Kidney (tissue), 13 donors: ENCODE measurements at regions not wholly inside any gene's neighbourhood (a gene's known extent, or its start where the extent isn't known, plus 50 kb on each side); places are given as distances from the start of the nearest gene placed in this dataset.

Source experiments
- DNase-seq, 5 donors: peaks; one replicate each; pipeline ENCODE4 v3.0.0-alpha.2; 2013 to 2020
- FAIRE-seq: peaks from 2 replicates; lab custom pipeline; 2012; peaks lifted over from hg19 to GRCh38; lab: Jason Lieb, UNC
- H3K27ac ChIP-seq, 2 donors: one replicate each; pipeline ENCODE4 v1.7.0; 2013; ENCODE audit warnings: low read depth in 2 of 2, low read length in 2 of 2, inconsistent platforms in 1 of 2
- H3K27me3 ChIP-seq: one replicate; pipeline ENCODE4 v1.7.1; 2013; ENCODE audit warnings: low read length, inconsistent platforms; ENCODE audit not compliant: control insufficient read depth, insufficient read depth
- H3K36me3 ChIP-seq, 3 donors: one replicate each; pipeline versions ENCODE4 v1.7.0 to v1.7.1; 2013; ENCODE audit warnings: low read length in 3 of 3, control low read depth in 1 of 3, inconsistent platforms in 1 of 3; ENCODE audit not compliant: insufficient read depth in 3 of 3, control insufficient read depth in 2 of 3
- H3K4me1 ChIP-seq, 3 donors: one replicate each; pipeline versions ENCODE4 v1.7.0 to v1.7.1; 2013; ENCODE audit warnings: low read length in 3 of 3, inconsistent platforms in 1 of 3, low read depth in 1 of 3; ENCODE audit not compliant: control insufficient read depth in 2 of 3, insufficient read depth in 2 of 3
- H3K4me3 ChIP-seq, 3 donors: one replicate each; pipeline versions ENCODE4 v1.7.0 to v1.8.1; 2013; ENCODE audit warnings: low read length in 3 of 3, control low read depth in 1 of 3, inconsistent platforms in 1 of 3
- H3K9ac ChIP-seq, 3 donors: one replicate each; pipeline versions ENCODE4 v1.7.0 to v1.7.1; 2013; ENCODE audit warnings: low read length in 3 of 3, control low read depth in 1 of 3, inconsistent platforms in 1 of 3
- H3K9me3 ChIP-seq, 3 donors: one replicate each; pipeline versions ENCODE4 v1.7.0 to v1.7.1; 2013; ENCODE audit warnings: low read length in 3 of 3, control low read depth in 1 of 3, inconsistent platforms in 1 of 3; ENCODE audit not compliant: control insufficient read depth in 2 of 3, insufficient read depth in 1 of 3
- CTCF ChIP-seq: IDR thresholded peaks from 3 replicates; pipeline ENCODE4 v1.5.1; 2012; ENCODE audit warnings: mild to moderate bottlenecking, moderate library complexity, borderline replicate concordance; ENCODE audit not compliant: insufficient read depth; ENCODE audit errors: extremely low read depth
- intact Hi-C: fragments of 100-400 bp; cut with DNase I; formaldehyde crosslinking; loops from one replicate; pipeline ENCODE4 v1.11.1; 2022
- donor health status: control.
- donor health status: control.
- donor health status: control.
- donor health status: control.
- donor health status: control.
- donor health status: DM: yes; HTN: yes; CAD: no.
- donor health status: Normal renal cell carcinoma (clear cell type).

- Histone ChIP-seq H3K9ac (no peak overlapping the region), H3K36me3 (no peaks in the 10 kb centered on the region), H3K9me3 (peaks cover 0 to 4% (median 2%) of the 10 kb centered on the region in 3 donors), H3K27me3 (no peaks in the 10 kb centered on the region), H3K4me1 (no peaks in the 10 kb centered on the region), H3K4me3 (no peak overlapping the region), H3K27ac (no peak overlapping the region)
- DNase-seq, result no peak
- intact Hi-C loops, result no loop called here
- no peak for FAIRE-seq
- no peak for TF ChIP-seq CTCF
Observed at GRCh38 chr7:98565103-98565502, 52.0 kb upstream of the NPTX2 start.

GRCh38 chr7:98562871-98563495 lies 54.1 kb upstream of the NPTX2 start:
- intact Hi-C loops, result no loop called here

GRCh38 chr7:98562381-98562823 lies 54.7 kb upstream of the NPTX2 start:
- Histone ChIP-seq H3K9ac (no peak overlapping the region), H3K27ac (no peak overlapping the region), H3K27me3 (no peaks in the 10 kb centered on the region), H3K4me1 (no peaks in the 10 kb centered on the region), H3K4me3 (no peak overlapping the region), H3K36me3 (no peaks in the 10 kb centered on the region), H3K9me3 (peaks cover 0 to 4% (median 2%) of the 10 kb centered on the region in 3 donors)
- FAIRE-seq, result no peak
- no peak for DNase-seq
- TF ChIP-seq CTCF, result no peak
- intact Hi-C loops, result no loop called here

More at GRCh38 chr7:98562871-98563495, 54.1 kb upstream of the NPTX2 start:
- H3K4me3 ChIP-seq, result no peak overlapping the region
- H3K27me3 ChIP-seq, result no peaks in the 10 kb centered on the region
- no peaks in the 10 kb centered on the region for H3K36me3 ChIP-seq
- no peak for TF ChIP-seq CTCF
- H3K27ac ChIP-seq, result no peak overlapping the region
- no peaks in the 10 kb centered on the region for H3K4me1 ChIP-seq
- DNase-seq (no peak), FAIRE-seq (no peak)
- H3K9me3 ChIP-seq, result peaks cover 0 to 4% (median 2%) of the 10 kb centered on the region in 3 donors
- no peak overlapping the region for H3K9ac ChIP-seq
